Natural killer cell (primary cell): ENCODE measurements at regions not wholly inside any gene's neighbourhood (a gene's known extent, or its start where the extent isn't known, plus 50 kb on each side); places are given as distances from the start of the nearest gene placed in this dataset.
A peak's percentile ranks its signal among the peaks of the same experiment; 100 is the strongest.

Experiments
- ATAC-seq, 3 donors: fragments of 150-1000 bp in 2 of 3; fragments of 200-7000 bp in 1 of 3; cut with Tn5 transposase; 1 replicate in 1 of 3; 2 replicates in 2 of 3; pipeline ENCODE4 v1.10.0; 2021; ENCODE audit warnings: mild to moderate bottlenecking in 2 of 3, moderate library complexity in 2 of 3
- DNase-seq, 2 donors: peaks; one replicate each; pipeline versions ENCODE4 v3.0.0 to v3.0.0-alpha.2; 2013 to 2021; ENCODE audit warnings: mixed read lengths in 1 of 2
- H3K27ac ChIP-seq: one replicate; pipeline ENCODE4 v1.5.1; 2013; ENCODE audit warnings: mild to moderate bottlenecking, low read length
- H3K27me3 ChIP-seq: one replicate; pipeline ENCODE4 v1.6.1; 2013; ENCODE audit warnings: low read length; ENCODE audit not compliant: control insufficient read depth, insufficient read depth
- H3K36me3 ChIP-seq: one replicate; pipeline ENCODE4 v1.6.1; 2013; ENCODE audit warnings: low read length; ENCODE audit not compliant: control insufficient read depth, insufficient read depth
- H3K4me1 ChIP-seq: one replicate; pipeline ENCODE4 v1.6.1; 2013; ENCODE audit warnings: low read length; ENCODE audit not compliant: control insufficient read depth, insufficient read depth
- H3K4me3 ChIP-seq: one replicate; pipeline ENCODE4 v1.5.1; 2013; ENCODE audit warnings: low read length
- H3K9me3 ChIP-seq: one replicate; pipeline ENCODE4 v1.6.1; 2013; ENCODE audit warnings: low read length; ENCODE audit not compliant: control insufficient read depth, insufficient read depth
- H3K27ac Mint-ChIP-seq, 2 donors: one replicate each; pipeline ENCODE4 v1.8.0; 2022; ENCODE audit warnings: mild to moderate bottlenecking in 2 of 2, mixed read lengths in 2 of 2, moderate library complexity in 1 of 2
- H3K27me3 Mint-ChIP-seq, 2 donors: one replicate each; pipeline ENCODE4 v1.8.0; 2022; ENCODE audit warnings: low read depth in 2 of 2, mixed read lengths in 2 of 2
- H3K36me3 Mint-ChIP-seq: one replicate; pipeline ENCODE4 v1.8.0; 2022; ENCODE audit warnings: mixed read lengths
- H3K4me1 Mint-ChIP-seq, 2 donors: one replicate each; pipeline ENCODE4 v1.8.0; 2022; ENCODE audit warnings: mixed read lengths in 2 of 2
- H3K4me3 Mint-ChIP-seq: one replicate; pipeline ENCODE4 v1.8.0; 2022; ENCODE audit warnings: mild to moderate bottlenecking, moderate library complexity, mixed read lengths
- H3K9me3 Mint-ChIP-seq, 2 donors: one replicate each; pipeline ENCODE4 v1.8.0; 2022; ENCODE audit warnings: mixed read lengths in 2 of 2
- CTCF ChIP-seq: fragments of 200-600 bp; IDR thresholded peaks from one replicate; pipeline ENCODE4 v1.8.0; 2022; ENCODE audit warnings: antibody characterized with exemption
- WGBS: methylation state at CpG from one replicate; pipeline ENCODE4 v1.1.7; 2013; ENCODE audit warnings: missing lambda C conversion rate; ENCODE audit not compliant: insufficient coverage; 5-methylcytosine and 5-hydroxymethylcytosine counted together
- intact Hi-C: fragments of 100-400 bp; cut with micrococcal nuclease; formaldehyde crosslinking; loops from one replicate; pipeline ENCODE4 v1.14.2; 2022

- Histone ChIP-seq H3K4me3 (no peak overlapping the region), H3K4me1 (no peaks in the 10 kb centered on the region), H3K27me3 (no peaks in the 10 kb centered on the region), H3K9me3 (no peaks in the 10 kb centered on the region), H3K36me3 (no peaks in the 10 kb centered on the region), H3K27ac (no peak overlapping the region)
- no peak overlapping the region for H3K4me3 Mint-ChIP-seq
- no peaks in the 10 kb centered on the region for H3K9me3 Mint-ChIP-seq
- no peaks in the 10 kb centered on the region for H3K4me1 Mint-ChIP-seq
- TF ChIP-seq CTCF: no peak
- WGBS: 88% methylated on average over 2 of the region's 2 CpGs
- H3K27ac Mint-ChIP-seq: no peak overlapping the region
- no peaks in the 10 kb centered on the region for H3K36me3 Mint-ChIP-seq
- intact Hi-C loops: no loop called here
- ATAC-seq (no peak), DNase-seq (no peak)
- H3K27me3 Mint-ChIP-seq: peaks cover 0 to 35% of the 10 kb centered on the region in 2 donors
These were observed 111.3 kb downstream of the ZNF674 start for GRCh38 chrX:46433892-46434291.

DNA sequence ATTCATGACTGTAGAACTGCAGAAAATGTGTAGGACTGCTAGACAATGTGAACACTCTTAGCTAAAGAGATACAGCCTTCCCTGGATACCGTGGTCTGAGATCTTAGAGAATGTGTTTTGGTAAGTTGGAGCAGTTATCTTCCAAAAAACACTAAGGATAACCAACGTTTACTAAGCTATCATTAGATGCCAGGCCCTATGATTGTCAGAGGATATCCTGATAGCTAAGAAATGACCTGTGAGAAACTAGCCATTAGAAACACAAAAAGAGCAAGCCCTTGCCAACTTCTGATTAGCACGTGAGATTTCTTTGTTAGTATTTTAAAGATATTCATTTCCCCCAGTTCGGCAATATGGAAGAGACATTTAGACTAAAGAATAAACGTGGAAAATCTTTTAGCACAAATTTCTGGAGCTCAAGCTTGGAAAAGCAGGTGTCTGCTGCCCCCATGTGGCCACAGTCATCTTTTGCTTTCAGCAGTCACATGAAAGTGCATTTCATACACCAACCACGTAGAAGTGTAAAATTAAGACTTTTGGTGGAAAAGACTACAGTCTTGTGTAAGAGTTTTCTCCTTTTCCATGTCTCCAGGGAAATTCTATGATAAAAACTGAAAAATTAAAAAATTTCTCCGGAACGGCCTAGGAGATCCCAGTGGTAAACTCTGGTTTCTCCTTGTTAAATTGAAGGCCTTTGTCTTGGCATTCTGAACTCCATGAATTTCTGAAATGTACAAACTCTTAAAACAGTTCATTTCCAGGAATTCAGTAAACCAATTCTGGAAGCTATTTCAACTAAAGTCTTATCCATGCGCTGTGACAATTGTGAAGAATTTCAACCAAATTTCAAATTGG is 136.4 kb downstream of the ZNF674 start:
- no peaks in the 10 kb centered on the region for H3K9me3 Mint-ChIP-seq
- Histone ChIP-seq H3K36me3 (no peaks in the 10 kb centered on the region), H3K4me1 (no peaks in the 10 kb centered on the region), H3K9me3 (no peaks in the 10 kb centered on the region), H3K4me3 (no peak overlapping the region), H3K27me3 (no peaks in the 10 kb centered on the region), H3K27ac (no peak overlapping the region)
- peak in 1 of 3 donors; percentile 52 for ATAC-seq
- H3K36me3 Mint-ChIP-seq: no peaks in the 10 kb centered on the region
- H3K27me3 Mint-ChIP-seq: no peaks in the 10 kb centered on the region
- no peak overlapping the region for H3K27ac Mint-ChIP-seq
- WGBS: 100% methylated on average over 1 of the region's 9 CpGs
- peak; percentile 62 for TF ChIP-seq CTCF
- H3K4me3 Mint-ChIP-seq: no peak overlapping the region
- H3K4me1 Mint-ChIP-seq: no peaks in the 10 kb centered on the region
- peak; percentile 35 to 75 for DNase-seq
- intact Hi-C loops: loop anchor here (5.0 kb wide), 1 partner anchor 891 kb away; no protein-coding TSS in a partner anchor

DNA sequence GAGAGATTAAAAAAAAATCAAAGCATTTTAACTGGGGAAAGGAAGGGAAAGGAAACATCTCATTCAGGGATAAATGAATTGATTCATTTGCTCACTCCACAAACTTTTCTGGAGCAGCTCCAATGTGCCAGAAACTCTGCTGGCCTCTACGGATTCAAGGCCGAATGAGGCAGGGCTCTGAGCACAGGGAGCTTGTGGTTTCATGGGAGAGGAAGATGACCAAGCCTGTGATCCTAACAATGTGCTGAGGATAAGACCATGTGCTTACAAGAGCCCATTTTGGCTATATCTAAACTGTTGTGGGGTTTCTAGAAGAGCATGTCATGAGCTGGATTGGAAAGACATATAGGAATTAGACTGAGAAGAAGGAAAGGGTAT is 137.5 kb downstream of the ZNF674 start:
- 72% methylated on average over 2 of the region's 2 CpGs for WGBS
- intact Hi-C loops: loop anchor here (5.0 kb wide), 1 partner anchor 890 kb away; no protein-coding TSS in a partner anchor

More for the DNA sequence above, 137.5 kb downstream of the ZNF674 start:
- TF ChIP-seq CTCF: no peak
- Histone ChIP-seq H3K4me3 (no peak overlapping the region), H3K27me3 (no peaks in the 10 kb centered on the region), H3K9me3 (no peaks in the 10 kb centered on the region), H3K36me3 (no peaks in the 10 kb centered on the region), H3K4me1 (no peaks in the 10 kb centered on the region), H3K27ac (no peak overlapping the region)
- DNase-seq: no peak
- Mint-ChIP-seq H3K27ac (no peak overlapping the region), H3K4me1 (no peaks in the 10 kb centered on the region), H3K27me3 (peaks cover 4 to 6% of the 10 kb centered on the region in 2 donors), H3K4me3 (no peak overlapping the region), H3K9me3 (no peaks in the 10 kb centered on the region), H3K36me3 (no peaks in the 10 kb centered on the region)
- no peak for ATAC-seq
